ENCODE measurements at regions not wholly inside any gene's neighbourhood (a gene's known extent, or its start where the extent isn't known, plus 50 kb on each side); places are given as distances from the start of the nearest gene placed in this dataset.

- Mint-ChIP-seq H3K27me3 (peaks cover 2% of the 10 kb centered on the region), H3K9me3 (no peaks in the 10 kb centered on the region), H3K27ac (no peak overlapping the region), H3K4me3 (no peak overlapping the region), H3K36me3 (ENCODE audit: low read depth) (no peaks in the 10 kb centered on the region), H3K4me1 (no peaks in the 10 kb centered on the region)
- DNase-seq (no peak), ATAC-seq (ENCODE audit: low read depth) (no peak)
- no peak for TF ChIP-seq CTCF (IDR thresholded peaks at IDR 0.05)
- intact Hi-C loops (cut with micrococcal nuclease), result no loop called here
- CTCF ChIA-PET, result no interaction called here
- POLR2A ChIA-PET, result no interaction called here
Observed at GRCh38 chr2:121135168-121135853, 149.7 kb downstream of the TFCP2L1 start.

- no peaks in the 10 kb centered on the region for H3K36me3 Mint-ChIP-seq (ENCODE audit: low read depth)
- ATAC-seq (ENCODE audit: low read depth), result no peak
- no peak overlapping the region for H3K4me3 Mint-ChIP-seq
- no peaks in the 10 kb centered on the region for H3K9me3 Mint-ChIP-seq
- no peaks in the 10 kb centered on the region for H3K4me1 Mint-ChIP-seq
- H3K27ac Mint-ChIP-seq, result no peak overlapping the region
- intact Hi-C loops (cut with micrococcal nuclease), result no loop called here
- CTCF ChIA-PET, result no interaction called here
- H3K27me3 Mint-ChIP-seq, result peaks cover 2% of the 10 kb centered on the region
- DNase-seq, result no peak
- POLR2A ChIA-PET, result no interaction called here
- TF ChIP-seq CTCF (IDR thresholded peaks at IDR 0.05), result no peak
Observed at GRCh38 chr2:121136323-121136722, 148.7 kb downstream of the TFCP2L1 start.

GRCh38 chr2:121137571-121137970 is 147.4 kb downstream of the TFCP2L1 start:
- POLR2A ChIA-PET, result no interaction called here
- CTCF ChIA-PET, result no interaction called here
- H3K27me3 Mint-ChIP-seq, result peaks cover 2% of the 10 kb centered on the region
- ATAC-seq (ENCODE audit: low read depth), result no peak
- no peak overlapping the region for H3K27ac Mint-ChIP-seq
- DNase-seq, result no peak
- TF ChIP-seq CTCF (IDR thresholded peaks at IDR 0.05), result no peak
- no peaks in the 10 kb centered on the region for H3K36me3 Mint-ChIP-seq (ENCODE audit: low read depth)
- H3K9me3 Mint-ChIP-seq, result no peaks in the 10 kb centered on the region
- no peak overlapping the region for H3K4me3 Mint-ChIP-seq
- no peaks in the 10 kb centered on the region for H3K4me1 Mint-ChIP-seq
- intact Hi-C loops (cut with micrococcal nuclease), result no loop called here

GRCh38 chr2:121140734-121141133 is 144.3 kb downstream of the TFCP2L1 start:
- DNase-seq, result no peak
- Mint-ChIP-seq H3K27me3 (no peaks in the 10 kb centered on the region), H3K27ac (no peak overlapping the region), H3K36me3 (ENCODE audit: low read depth) (no peaks in the 10 kb centered on the region), H3K4me3 (no peak overlapping the region), H3K9me3 (peaks cover 2% of the 10 kb centered on the region), H3K4me1 (no peaks in the 10 kb centered on the region)
- POLR2A ChIA-PET, result no interaction called here
- intact Hi-C loops (cut with micrococcal nuclease), result no loop called here
- no peak for ATAC-seq (ENCODE audit: low read depth)
- TF ChIP-seq CTCF (IDR thresholded peaks at IDR 0.05), result no peak
- CTCF ChIA-PET, result no interaction called here

GRCh38 chr2:121142452-121142851 is 142.6 kb downstream of the TFCP2L1 start:
- Mint-ChIP-seq H3K36me3 (ENCODE audit: low read depth) (no peaks in the 10 kb centered on the region), H3K4me3 (no peak overlapping the region), H3K27ac (no peak overlapping the region), H3K9me3 (peaks cover 2% of the 10 kb centered on the region), H3K4me1 (no peaks in the 10 kb centered on the region), H3K27me3 (no peaks in the 10 kb centered on the region)
- TF ChIP-seq CTCF (IDR thresholded peaks at IDR 0.05), result no peak
- DNase-seq (no peak), ATAC-seq (ENCODE audit: low read depth) (no peak)
- intact Hi-C loops (cut with micrococcal nuclease), result no loop called here
- POLR2A ChIA-PET, result no interaction called here
- CTCF ChIA-PET, result no interaction called here
